ENCODE measurements at regions not wholly inside any gene's neighbourhood (a gene's known extent, or its start where the extent isn't known, plus 50 kb on each side); places are given as distances from the start of the nearest gene placed in this dataset.

- Histone ChIP-seq H3K9me3 (no peaks in the 10 kb centered on the region), H3K36me3 (no peaks in the 10 kb centered on the region), H3K27ac (no peak overlapping the region), H3K4me1 (no peaks in the 10 kb centered on the region), H3K27me3 (no peaks in the 10 kb centered on the region), H3K4me3 (no peak overlapping the region)
- DNase-seq: no peak
- intact Hi-C loops (cut with DNase I; ENCODE audit: low total_unique reads): no loop called here
- TF ChIP-seq CTCF (IDR thresholded peaks at IDR 0.05) (no peak), POLR2A (IDR thresholded peaks at IDR 0.05) (no peak)
Measured at GRCh38 chr1:58997060-58997411, 213.2 kb upstream of the JUN start.

DNA sequence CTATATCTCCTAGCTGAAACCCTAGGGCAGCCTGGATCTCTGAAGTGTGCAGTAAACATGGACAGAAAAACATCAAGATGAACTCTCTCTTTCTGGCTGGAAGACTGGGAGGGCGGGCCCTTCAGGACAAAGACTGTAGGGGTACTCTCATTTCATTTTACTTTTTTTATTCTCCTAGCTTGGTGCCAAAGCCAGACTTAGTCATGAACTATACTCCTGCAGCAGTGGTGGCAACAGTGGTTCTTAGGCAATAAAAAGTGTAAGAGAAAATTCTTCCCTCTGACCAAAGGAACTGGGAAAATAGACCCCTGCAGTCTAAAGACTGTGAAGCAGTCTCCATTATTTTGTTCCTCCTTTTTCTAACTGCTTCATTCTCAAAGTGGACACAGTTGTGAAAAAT, 213.8 kb upstream of the JUN start:
- DNase-seq: no peak
- no peak overlapping the region for H3K4me3 ChIP-seq
- no peaks in the 10 kb centered on the region for H3K36me3 ChIP-seq
- TF ChIP-seq POLR2A (IDR thresholded peaks at IDR 0.05) (no peak), CTCF (IDR thresholded peaks at IDR 0.05) (no peak)
- H3K4me1 ChIP-seq: no peaks in the 10 kb centered on the region
- H3K9me3 ChIP-seq: no peaks in the 10 kb centered on the region
- no peak overlapping the region for H3K27ac ChIP-seq
- intact Hi-C loops (cut with DNase I; ENCODE audit: low total_unique reads): no loop called here
- H3K27me3 ChIP-seq: no peaks in the 10 kb centered on the region

GRCh38 chr1:58999676-59000075, 215.8 kb upstream of the JUN start:
- Histone ChIP-seq H3K4me1 (no peaks in the 10 kb centered on the region), H3K27ac (no peak overlapping the region), H3K9me3 (no peaks in the 10 kb centered on the region), H3K36me3 (no peaks in the 10 kb centered on the region), H3K27me3 (no peaks in the 10 kb centered on the region), H3K4me3 (no peak overlapping the region)
- intact Hi-C loops (cut with DNase I; ENCODE audit: low total_unique reads): no loop called here
- no peak for DNase-seq
- TF ChIP-seq POLR2A (IDR thresholded peaks at IDR 0.05) (no peak), CTCF (IDR thresholded peaks at IDR 0.05) (no peak)

GRCh38 chr1:59004755-59005154, 220.9 kb upstream of the JUN start:
- H3K4me1 ChIP-seq: no peaks in the 10 kb centered on the region
- no peaks in the 10 kb centered on the region for H3K9me3 ChIP-seq
- H3K27me3 ChIP-seq: no peaks in the 10 kb centered on the region
- no peak for DNase-seq
- H3K4me3 ChIP-seq: no peak overlapping the region
- H3K27ac ChIP-seq: no peak overlapping the region
- H3K36me3 ChIP-seq: no peaks in the 10 kb centered on the region
- TF ChIP-seq CTCF (IDR thresholded peaks at IDR 0.05) (no peak), POLR2A (IDR thresholded peaks at IDR 0.05) (no peak)
- intact Hi-C loops (cut with DNase I; ENCODE audit: low total_unique reads): no loop called here

GRCh38 chr1:59005491-59006288, 221.8 kb upstream of the JUN start:
- intact Hi-C loops (cut with DNase I; ENCODE audit: low total_unique reads): no loop called here
- Histone ChIP-seq H3K4me1 (no peaks in the 10 kb centered on the region), H3K27me3 (no peaks in the 10 kb centered on the region), H3K4me3 (no peak overlapping the region), H3K27ac (no peak overlapping the region), H3K9me3 (no peaks in the 10 kb centered on the region), H3K36me3 (no peaks in the 10 kb centered on the region)
- no peak for TF ChIP-seq CTCF (IDR thresholded peaks at IDR 0.05)
- TF ChIP-seq POLR2A (IDR thresholded peaks at IDR 0.05): no peak
- no peak for DNase-seq

Data from uterus (tissue), 3 donors.